Omental fat pad (tissue), 3 donors: ENCODE measurements at regions not wholly inside any gene's neighbourhood (a gene's known extent, or its start where the extent isn't known, plus 50 kb on each side); places are given as distances from the start of the nearest gene placed in this dataset.

Experiments
- ATAC-seq: fragments of 150-250 bp; one replicate; pipeline ENCODE4 v1.9.1; 2016; ENCODE audit warnings: mild to moderate bottlenecking, moderate library complexity; ENCODE audit not compliant: low FRiP score
- DNase-seq: peaks from one replicate; pipeline ENCODE4 v3.0.0-alpha.2; 2019; ENCODE audit warnings: low spot score
- CTCF ChIP-seq, 3 donors: fragments of 450-650 bp; IDR thresholded peaks; one replicate each; pipeline ENCODE4 v1.5.1; 2016 to 2017; ENCODE audit warnings: antibody characterized with exemption in 3 of 3, mild to moderate bottlenecking in 3 of 3, moderate library complexity in 2 of 3

- no peak for ATAC-seq
- TF ChIP-seq CTCF (IDR thresholded peaks at IDR 0.05) = no peak
- DNase-seq = no peak
These were observed 178.0 kb downstream of the CEMIP2 start for GRCh38 chr9:71590362-71590761.

- DNase-seq = no peak
- no peak for ATAC-seq
- TF ChIP-seq CTCF (IDR thresholded peaks at IDR 0.05) = no peak
These were observed 178.7 kb downstream of the CEMIP2 start for GRCh38 chr9:71589612-71590011.

- ATAC-seq (no peak), DNase-seq (no peak)
- no peak for TF ChIP-seq CTCF (IDR thresholded peaks at IDR 0.05)
These were observed 180.5 kb downstream of the CEMIP2 start for GRCh38 chr9:71587576-71588362.

- no peak for TF ChIP-seq CTCF (IDR thresholded peaks at IDR 0.05)
- ATAC-seq (no peak), DNase-seq (no peak)
These were observed 184.5 kb downstream of the CEMIP2 start for GRCh38 chr9:71583792-71584191.

GRCh38 chr9:71582347-71582746 is 186.0 kb downstream of the CEMIP2 start:
- no peak for ATAC-seq
- TF ChIP-seq CTCF (IDR thresholded peaks at IDR 0.05) = no peak
- DNase-seq = no peak

GRCh38 chr9:71581101-71581500 is 187.2 kb downstream of the CEMIP2 start:
- DNase-seq = no peak
- no peak for TF ChIP-seq CTCF (IDR thresholded peaks at IDR 0.05)
- ATAC-seq = no peak

- DNase-seq (no peak), ATAC-seq (no peak)
- no peak for TF ChIP-seq CTCF (IDR thresholded peaks at IDR 0.05)
These were observed 197.1 kb downstream of the CEMIP2 start for GRCh38 chr9:71571186-71571585.
